ENCODE measurements at regions not wholly inside any gene's neighbourhood (a gene's known extent, or its start where the extent isn't known, plus 50 kb on each side); places are given as distances from the start of the nearest gene placed in this dataset.

GRCh38 chr11:71064183-71064582, 188.2 kb downstream of the SHANK2 start:
- no TSS peak for BruUV-seq (replicated peaks)
- CTCF ChIA-PET, result no interaction called here

GRCh38 chr11:71063129-71063528, 189.2 kb downstream of the SHANK2 start:
- Histone ChIP-seq H3K4me1 (ENCODE audit: control insufficient read depth, insufficient read depth, low read length) (no peaks in the 10 kb centered on the region), H3K4me3 (ENCODE audit: low read depth in 2 of 2, low read length in 2 of 2) (no peak overlapping the region), H3K27ac (ENCODE audit: low read length) (no peak overlapping the region), H3K27me3 (ENCODE audit: control insufficient read depth, insufficient read depth, low read length) (no peaks in the 10 kb centered on the region), H3K36me3 (ENCODE audit: control insufficient read depth, insufficient read depth, low read length) (no peaks in the 10 kb centered on the region), H3K9me3 (ENCODE audit: control insufficient read depth, insufficient read depth, low read depth, low read length) (no peaks in the 10 kb centered on the region)
- TF ChIP-seq TCF7L2 (IDR thresholded peaks at IDR 0.05; ENCODE audit: low read depth, low read length), result no peak
- TF ChIP-seq SIN3A (IDR thresholded peaks at IDR 0.05; ENCODE audit: borderline replicate concordance, insufficient read depth, low read depth, low read length), result no peak
- no peak for TF ChIP-seq CTCF (IDR thresholded peaks at IDR 0.05)
- no peak for TF ChIP-seq REST (IDR thresholded peaks at IDR 0.05; ENCODE audit: insufficient read depth in 1 of 2, low read depth in 2 of 2, low read length in 1 of 2)
- no peak for TF ChIP-seq POLR2AphosphoS5 (IDR thresholded peaks at IDR 0.05; ENCODE audit: low read depth, low read length)
- ATAC-seq (no peak), DNase-seq (ENCODE audit: low read depth, low spot score) (no peak)
- ChIA-PET CTCF (no interaction called here), POLR2A (no interaction called here)
- intact Hi-C loops (cut with micrococcal nuclease; ENCODE audit: unreplicated experiment) (no loop called here), in situ Hi-C loops (cut with HindIII; ENCODE audit: low pct_unique_long_range_greater_than_20kb, low sequenced_read_pairs) (no loop called here)
- BruUV-seq (replicated peaks), result no TSS peak

More at GRCh38 chr11:71064183-71064582, 188.2 kb downstream of the SHANK2 start:
- POLR2A ChIA-PET, result no interaction called here
- no peaks in the 10 kb centered on the region for H3K9me3 ChIP-seq (ENCODE audit: control insufficient read depth, insufficient read depth, low read depth, low read length)
- no peak overlapping the region for H3K27ac ChIP-seq (ENCODE audit: low read length)
- H3K4me1 ChIP-seq (ENCODE audit: control insufficient read depth, insufficient read depth, low read length), result no peaks in the 10 kb centered on the region
- no peaks in the 10 kb centered on the region for H3K27me3 ChIP-seq (ENCODE audit: control insufficient read depth, insufficient read depth, low read length)
- ATAC-seq, result no peak
- no peak overlapping the region for H3K4me3 ChIP-seq (ENCODE audit: low read depth in 2 of 2, low read length in 2 of 2)
- TF ChIP-seq POLR2AphosphoS5 (IDR thresholded peaks at IDR 0.05; ENCODE audit: low read depth, low read length) (no peak), CTCF (IDR thresholded peaks at IDR 0.05) (no peak), TCF7L2 (IDR thresholded peaks at IDR 0.05; ENCODE audit: low read depth, low read length) (no peak), REST (IDR thresholded peaks at IDR 0.05; ENCODE audit: insufficient read depth in 1 of 2, low read depth in 2 of 2, low read length in 1 of 2) (no peak), SIN3A (IDR thresholded peaks at IDR 0.05; ENCODE audit: borderline replicate concordance, insufficient read depth, low read depth, low read length) (no peak)
- DNase-seq (ENCODE audit: low read depth, low spot score), result no peak
- in situ Hi-C loops (cut with HindIII; ENCODE audit: low pct_unique_long_range_greater_than_20kb, low sequenced_read_pairs) (no loop called here), intact Hi-C loops (cut with micrococcal nuclease; ENCODE audit: unreplicated experiment) (no loop called here)
- H3K36me3 ChIP-seq (ENCODE audit: control insufficient read depth, insufficient read depth, low read length), result no peaks in the 10 kb centered on the region
